H1 (cell line): ENCODE measurements at regions not wholly inside any gene's neighbourhood (a gene's known extent, or its start where the extent isn't known, plus 50 kb on each side); places are given as distances from the start of the nearest gene placed in this dataset.

ENCODE experiments used
- CTCF ChIA-PET: fragments of 300-600 bp; sonication (Branson Sonifier 250); formaldehyde crosslinking; loops from one replicate; lab custom pipeline; 2021; ENCODE audit not compliant: partially characterized antibody; lab: Charles Lee
- POLR2A ChIA-PET: fragments of 300-600 bp; sonication (Branson Sonifier 250); formaldehyde crosslinking; loops from one replicate; lab custom pipeline; 2021; ENCODE audit warnings: inconsistent platforms; ENCODE audit not compliant: partially characterized antibody; lab: Charles Lee
- DNase-seq, 2 experiments: peaks; one replicate each; pipeline versions ENCODE4 v3.0.0 to v3.0.0-alpha.2; 2010 to 2022; ENCODE audit warnings: low spot score in 2 of 2, low read depth in 1 of 2, mixed read lengths in 1 of 2
- FAIRE-seq: peaks from 2 replicates; lab custom pipeline; 2011; peaks lifted over from hg19 to GRCh38; lab: Jason Lieb, UNC
- H2AFZ ChIP-seq: 2 replicates; pipeline ENCODE4 v1.8.1; 2012; ENCODE audit warnings: low read length, inconsistent platforms
- H2AK5ac ChIP-seq: 2 replicates; pipeline ENCODE4 v1.6.1; 2013; ENCODE audit warnings: low read depth, low read length
- H2BK120ac ChIP-seq: replicated peaks from 2 replicates; pipeline ENCODE3; 2013; ENCODE audit warnings: low read depth, low read length, inconsistent platforms
- H2BK12ac ChIP-seq: 2 replicates; pipeline ENCODE4 v1.6.1; 2013; ENCODE audit warnings: low read depth, low read length
- H2BK15ac ChIP-seq: 2 replicates; pipeline ENCODE4 v1.6.1; 2013; ENCODE audit warnings: low read length
- H2BK20ac ChIP-seq: 2 replicates; pipeline ENCODE4 v1.6.1; 2013; ENCODE audit warnings: low read length
- H2BK5ac ChIP-seq: 2 replicates; pipeline ENCODE4 v1.6.1; 2013; ENCODE audit warnings: low read depth, low read length
- H3K14ac ChIP-seq: 2 replicates; pipeline ENCODE4 v1.6.1; 2013; ENCODE audit warnings: inconsistent platforms; ENCODE audit not compliant: insufficient read length
- H3K18ac ChIP-seq: 2 replicates; pipeline ENCODE4 v1.6.1; 2013; ENCODE audit warnings: low read length; ENCODE audit errors: extremely low read depth
- H3K23ac ChIP-seq: 2 replicates; pipeline ENCODE4 v1.6.1; 2013; ENCODE audit warnings: inconsistent platforms; ENCODE audit not compliant: insufficient read length
- H3K23me2 ChIP-seq: 2 replicates; pipeline ENCODE4 v1.6.1; 2013; ENCODE audit warnings: low read depth, low read length
- H3K27ac ChIP-seq: 2 replicates; pipeline ENCODE4 v1.6.1; 2011; ENCODE audit warnings: low read depth, low read length, inconsistent platforms
- H3K27me3 ChIP-seq, 4 experiments: replicated peaks in 1 of 4; 1 replicate in 1 of 4; 2 replicates in 3 of 4; pipeline versions ENCODE4 v1.6.1 to v1.8.1; 2011 to 2013; ENCODE audit warnings: low read length in 3 of 4, mild to moderate bottlenecking in 3 of 4, inconsistent platforms in 2 of 4, mixed read lengths in 2 of 4, moderate library complexity in 1 of 4; ENCODE audit not compliant: control insufficient read depth in 3 of 4, insufficient read depth in 3 of 4; ENCODE audit errors: extremely low read depth in 1 of 4
- H3K36me3 ChIP-seq, 4 experiments: 2 replicates each; pipeline versions ENCODE4 v1.6.1 to v1.8.1; 2011 to 2013; ENCODE audit warnings: mild to moderate bottlenecking in 4 of 4, low read length in 3 of 4, moderate library complexity in 2 of 4, control low read depth in 1 of 4, inconsistent platforms in 1 of 4; ENCODE audit not compliant: insufficient read depth in 4 of 4, control insufficient read depth in 2 of 4
- H3K4ac ChIP-seq: replicated peaks from 2 replicates; pipeline ENCODE3; 2013; ENCODE audit warnings: low read length, low read depth, mixed read lengths, inconsistent platforms; ENCODE audit not compliant: insufficient read length
- H3K4me1 ChIP-seq, 4 experiments: replicated peaks in 1 of 4; 1 replicate in 1 of 4; 2 replicates in 3 of 4; pipeline versions ENCODE4 v1.6.1 to v1.8.1; 2011 to 2013; ENCODE audit warnings: low read length in 3 of 4, inconsistent platforms in 2 of 4, mixed read lengths in 1 of 4; ENCODE audit not compliant: insufficient read depth in 4 of 4, control insufficient read depth in 3 of 4
- H3K4me2 ChIP-seq, 2 experiments: 2 replicates each; pipeline versions ENCODE4 v1.6.1 to v1.8.1; 2011 to 2013; ENCODE audit warnings: low read depth in 2 of 2, low read length in 2 of 2, control low read depth in 1 of 2, inconsistent platforms in 1 of 2, mild to moderate bottlenecking in 1 of 2; ENCODE audit not compliant: insufficient read depth in 1 of 2
- H3K4me3 ChIP-seq, 4 experiments: fragments of 200-600, 300-600 bp in 1 of 4; sonication (generic), shearing (Covaris generic), sonication (Bioruptor Twin) in 1 of 4; 2 replicates each; pipeline versions ENCODE4 v1.5.1 to v1.8.1; 2011 to 2016; ENCODE audit warnings: low read length in 4 of 4, low read depth in 3 of 4, control low read depth in 2 of 4, inconsistent platforms in 2 of 4, mild to moderate bottlenecking in 2 of 4, mixed read lengths in 1 of 4, moderate library complexity in 1 of 4; ENCODE audit not compliant: insufficient read depth in 2 of 4; ENCODE audit errors: extremely low read depth in 1 of 4
- H3K56ac ChIP-seq: replicated peaks from 2 replicates; pipeline ENCODE3; 2013; ENCODE audit warnings: low read depth, mild to moderate bottlenecking, mixed read lengths, low read length, inconsistent platforms; ENCODE audit not compliant: insufficient read length
- H3K79me1 ChIP-seq: 2 replicates; pipeline ENCODE4 v1.6.1; 2013; ENCODE audit warnings: low read depth, low read length, control low read depth
- H3K79me2 ChIP-seq, 2 experiments: 2 replicates each; pipeline versions ENCODE4 v1.6.1 to v1.8.1; 2012 to 2013; ENCODE audit warnings: low read length in 2 of 2, mild to moderate bottlenecking in 2 of 2, inconsistent platforms in 1 of 2; ENCODE audit not compliant: insufficient read depth in 2 of 2, control insufficient read depth in 1 of 2
- H3K9ac ChIP-seq, 4 experiments: replicated peaks in 1 of 4; 1 replicate in 1 of 4; 2 replicates in 3 of 4; pipeline versions ENCODE4 v1.6.1 to v1.8.1; 2011 to 2013; ENCODE audit warnings: low read depth in 3 of 4, low read length in 3 of 4, control low read depth in 2 of 4, mild to moderate bottlenecking in 2 of 4, moderate library complexity in 2 of 4, inconsistent platforms in 1 of 4; ENCODE audit errors: extremely low read depth in 1 of 4
- H3K9me3 ChIP-seq, 2 experiments: 2 replicates each; pipeline versions ENCODE4 v1.6.1 to v1.8.1; 2012 to 2013; ENCODE audit warnings: mild to moderate bottlenecking in 2 of 2, moderate library complexity in 2 of 2, control low read depth in 1 of 2, inconsistent platforms in 1 of 2, low read depth in 1 of 2, low read length in 1 of 2, mixed read lengths in 1 of 2; ENCODE audit not compliant: insufficient read depth in 2 of 2
- H4K20me1 ChIP-seq, 2 experiments: replicated peaks in 1 of 2; 2 replicates each; pipeline versions ENCODE3 to v1.8.1; 2011 to 2013; ENCODE audit warnings: inconsistent platforms in 2 of 2, low read length in 2 of 2, mild to moderate bottlenecking in 1 of 2; ENCODE audit not compliant: insufficient read depth in 2 of 2, control insufficient read depth in 1 of 2
- H4K5ac ChIP-seq: 2 replicates; pipeline ENCODE4 v1.6.1; 2013; ENCODE audit warnings: low read length, low read depth, mixed read lengths, inconsistent platforms; ENCODE audit not compliant: insufficient read length
- H4K8ac ChIP-seq: 2 replicates; pipeline ENCODE4 v1.8.0; 2013; ENCODE audit warnings: mild to moderate bottlenecking, moderate library complexity, low read length, inconsistent platforms; ENCODE audit not compliant: insufficient read depth; ENCODE audit errors: extremely low read depth
- H4K91ac ChIP-seq: replicated peaks from 2 replicates; pipeline ENCODE3; 2013; ENCODE audit warnings: low read length, mixed read lengths, inconsistent platforms; ENCODE audit not compliant: insufficient read length
- ASH2L ChIP-seq: fragments of 200-600, 300-600 bp; sonication (generic); IDR thresholded peaks from one replicate; pipeline ENCODE4 v1.7.1; 2017; ENCODE audit warnings: low read length
- CHD2 ChIP-seq: IDR thresholded peaks from 2 replicates; pipeline ENCODE4 v1.6.1; 2012; ENCODE audit warnings: low read length, improper control_type of control experiment
- CREB1 ChIP-seq: IDR thresholded peaks from 2 replicates; pipeline ENCODE4 v1.6.1; 2012; ENCODE audit warnings: inconsistent platforms
- EP300 ChIP-seq, 2 experiments: IDR thresholded peaks; 1 replicate in 1 of 2; 2 replicates in 1 of 2; pipeline ENCODE4 v1.6.1; 2011 to 2012; ENCODE audit warnings: low read depth in 2 of 2, low read length in 2 of 2, mild to moderate bottlenecking in 2 of 2, borderline replicate concordance in 1 of 2, inconsistent platforms in 1 of 2, moderate library complexity in 1 of 2
- HDAC6 ChIP-seq: IDR thresholded peaks from one replicate; pipeline ENCODE4 v1.7.1; 2012; ENCODE audit warnings: low read depth, mild to moderate bottlenecking, inconsistent platforms, low read length, moderate library complexity
- KDM1A ChIP-seq: fragments of 200-600, 300-600 bp; sonication (generic); IDR thresholded peaks from 2 replicates; pipeline ENCODE4 v1.7.1; 2016; ENCODE audit warnings: mild to moderate bottlenecking, low read length, borderline replicate concordance
- PHF8 ChIP-seq: fragments of 200-600 bp; sonication (generic); conservative IDR thresholded peaks from 2 replicates; pipeline ENCODE4 v1.7.1; 2012; ENCODE audit warnings: low read depth, mild to moderate bottlenecking, inconsistent platforms, low read length, moderate library complexity
- SP2 ChIP-seq: IDR thresholded peaks from 2 replicates; pipeline ENCODE4 v1.6.1; 2012; ENCODE audit warnings: mild to moderate bottlenecking, low read length, inconsistent platforms
- SRF ChIP-seq: IDR thresholded peaks from 2 replicates; pipeline ENCODE4 v1.6.1; 2011; ENCODE audit warnings: mild to moderate bottlenecking, low read depth, low read length, moderate library complexity
- TEAD4 ChIP-seq: IDR thresholded peaks from 2 replicates; pipeline ENCODE4 v1.6.1; 2012; ENCODE audit warnings: low read depth, low read length, inconsistent platforms, mixed read lengths
- WGBS, 2 experiments: shearing (Covaris generic) in 1 of 2; methylation state at CpG; one replicate each; pipeline versions ENCODE4 v1.1.6 to v1.1.7; 2013 to 2015; ENCODE audit warnings: low lambda C conversion rate in 2 of 2, mixed read lengths in 2 of 2, inconsistent platforms in 1 of 2, low coverage in 1 of 2, missing lambda C conversion rate in 1 of 2; ENCODE audit not compliant: insufficient replicate concordance in 2 of 2, insufficient coverage in 1 of 2, insufficient read length in 1 of 2; ENCODE audit errors: extremely low coverage in 1 of 2, missing lambda C conversion rate in 1 of 2; 5-methylcytosine and 5-hydroxymethylcytosine counted together
- TF ChIP-seq, protein P1 (sequence below): IDR thresholded peaks from 2 replicates; pipeline ENCODE4 v1.6.1; 2011; ENCODE audit warnings: low read length, improper control_type of control experiment

- no peak for FAIRE-seq
- POLR2A ChIA-PET = no interaction called here
Measured at GRCh38 chr20:24804481-24805206, 144.4 kb upstream of the CST7 start.

More at GRCh38 chr20:24804481-24805206, 144.4 kb upstream of the CST7 start:
- Histone ChIP-seq H4K8ac (no peak overlapping the region), H3K9ac (no peak overlapping the region), H3K4me2 (no peak overlapping the region), H3K4ac (no peak overlapping the region), H2AK5ac (no peak overlapping the region), H3K23me2 (no peaks in the 10 kb centered on the region), H3K23ac (no peak overlapping the region), H3K79me1 (no peaks in the 10 kb centered on the region), H3K14ac (no peak overlapping the region), H2AFZ (no peak overlapping the region), H3K36me3 (no peaks in the 10 kb centered on the region), H3K27ac (no peak overlapping the region), H3K4me1 (no peaks in the 10 kb centered on the region), H3K18ac (no peak overlapping the region), H3K4me3 (no peak overlapping the region), H2BK5ac (no peak overlapping the region), H2BK120ac (no peak overlapping the region), H3K27me3 (no peaks in the 10 kb centered on the region), H4K91ac (no peak overlapping the region), H2BK20ac (no peak overlapping the region), H3K56ac (no peak overlapping the region), H4K20me1 (no peaks in the 10 kb centered on the region), H2BK12ac (no peak overlapping the region), H3K79me2 (no peaks in the 10 kb centered on the region), H2BK15ac (no peak overlapping the region), H3K9me3 (no peaks in the 10 kb centered on the region), H4K5ac (no peak overlapping the region)
- TF ChIP-seq, protein P1, sequence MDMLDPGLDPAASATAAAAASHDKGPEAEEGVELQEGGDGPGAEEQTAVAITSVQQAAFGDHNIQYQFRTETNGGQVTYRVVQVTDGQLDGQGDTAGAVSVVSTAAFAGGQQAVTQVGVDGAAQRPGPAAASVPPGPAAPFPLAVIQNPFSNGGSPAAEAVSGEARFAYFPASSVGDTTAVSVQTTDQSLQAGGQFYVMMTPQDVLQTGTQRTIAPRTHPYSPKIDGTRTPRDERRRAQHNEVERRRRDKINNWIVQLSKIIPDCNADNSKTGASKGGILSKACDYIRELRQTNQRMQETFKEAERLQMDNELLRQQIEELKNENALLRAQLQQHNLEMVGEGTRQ = no peak
- no peak for TF ChIP-seq SRF
- TF ChIP-seq CHD2 = no peak
- TF ChIP-seq EP300 (IDR thresholded peaks at IDR 0.05; ENCODE audit: borderline replicate concordance in 1 of 2, low read depth in 2 of 2, low read length in 2 of 2) = no peak
- no peak for TF ChIP-seq HDAC6
- TF ChIP-seq CREB1 = no peak
- TF ChIP-seq PHF8 = no peak
- no peak for TF ChIP-seq KDM1A
- no peak for TF ChIP-seq TEAD4
- TF ChIP-seq ASH2L = no peak
- no peak for TF ChIP-seq SP2
- CTCF ChIA-PET = interaction anchor here (1.0 to 1.2 kb wide), 3 partner anchors 9 to 126 kb away, joined by 3 read pairs; no protein-coding TSS in a partner anchor
- WGBS, 2 experiments = 91% methylated on average over 16 of the region's 16 CpGs; no CpG with 5 or more reads in 1 of the 2 experiments
- DNase-seq = no peak
